Astrocyte of the spinal cord (primary cell): ENCODE measurements at regions not wholly inside any gene's neighbourhood (a gene's known extent, or its start where the extent isn't known, plus 50 kb on each side); places are given as distances from the start of the nearest gene placed in this dataset.

Experiments
- DNase-seq: peaks from one replicate; pipeline ENCODE4 v3.0.0; 2011; ENCODE audit warnings: low read depth, low spot score
- H3K4me3 ChIP-seq: 2 replicates; pipeline ENCODE4 v1.5.1; 2011; ENCODE audit warnings: low read depth, mild to moderate bottlenecking, low read length, moderate library complexity
- in situ Hi-C: cut with HindIII; loops from 2 replicates; pipeline ENCODE4 v1.10.0; 2017; ENCODE audit warnings: low sequenced_read_pairs
- TF ChIP-seq, protein P1 (sequence below): IDR thresholded peaks from 2 replicates; pipeline ENCODE4 v1.5.1; 2012; ENCODE audit warnings: low read depth, mild to moderate bottlenecking, low read length, inconsistent platforms

- TF ChIP-seq, protein P1, sequence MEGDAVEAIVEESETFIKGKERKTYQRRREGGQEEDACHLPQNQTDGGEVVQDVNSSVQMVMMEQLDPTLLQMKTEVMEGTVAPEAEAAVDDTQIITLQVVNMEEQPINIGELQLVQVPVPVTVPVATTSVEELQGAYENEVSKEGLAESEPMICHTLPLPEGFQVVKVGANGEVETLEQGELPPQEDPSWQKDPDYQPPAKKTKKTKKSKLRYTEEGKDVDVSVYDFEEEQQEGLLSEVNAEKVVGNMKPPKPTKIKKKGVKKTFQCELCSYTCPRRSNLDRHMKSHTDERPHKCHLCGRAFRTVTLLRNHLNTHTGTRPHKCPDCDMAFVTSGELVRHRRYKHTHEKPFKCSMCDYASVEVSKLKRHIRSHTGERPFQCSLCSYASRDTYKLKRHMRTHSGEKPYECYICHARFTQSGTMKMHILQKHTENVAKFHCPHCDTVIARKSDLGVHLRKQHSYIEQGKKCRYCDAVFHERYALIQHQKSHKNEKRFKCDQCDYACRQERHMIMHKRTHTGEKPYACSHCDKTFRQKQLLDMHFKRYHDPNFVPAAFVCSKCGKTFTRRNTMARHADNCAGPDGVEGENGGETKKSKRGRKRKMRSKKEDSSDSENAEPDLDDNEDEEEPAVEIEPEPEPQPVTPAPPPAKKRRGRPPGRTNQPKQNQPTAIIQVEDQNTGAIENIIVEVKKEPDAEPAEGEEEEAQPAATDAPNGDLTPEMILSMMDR: no peak
- in situ Hi-C loops: no loop called here
- no peak for DNase-seq
- no peak overlapping the region for H3K4me3 ChIP-seq
Measured at GRCh38 chr14:105793836-105794235, 267.5 kb downstream of the TMEM121 start.

DNA sequence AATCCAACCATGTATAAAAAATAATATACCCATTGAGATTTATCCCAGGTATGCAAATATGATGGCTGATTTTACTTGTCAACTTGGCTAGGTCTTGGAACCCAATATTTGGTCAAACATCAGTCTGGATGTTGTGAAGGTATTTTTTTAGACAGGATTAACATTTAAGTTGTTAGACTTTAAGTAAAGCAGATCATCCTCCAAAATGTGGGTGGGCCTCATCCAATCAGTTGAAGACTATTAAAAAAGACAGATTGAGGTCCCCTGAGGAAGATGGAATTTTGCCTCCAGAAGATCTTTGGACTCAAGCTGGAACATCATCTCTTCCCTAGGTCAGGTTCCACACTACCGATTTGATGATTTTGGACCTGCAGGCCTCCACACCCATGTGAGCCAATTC is 271.2 kb downstream of the TMEM121 start:
- TF ChIP-seq, protein P1: no peak
- no peak for DNase-seq
- in situ Hi-C loops: no loop called here
- no peak overlapping the region for H3K4me3 ChIP-seq

GRCh38 chr14:105805701-105806100 is 279.3 kb downstream of the TMEM121 start:
- TF ChIP-seq, protein P1: no peak
- in situ Hi-C loops: no loop called here
- no peak for DNase-seq
- no peak overlapping the region for H3K4me3 ChIP-seq

DNA sequence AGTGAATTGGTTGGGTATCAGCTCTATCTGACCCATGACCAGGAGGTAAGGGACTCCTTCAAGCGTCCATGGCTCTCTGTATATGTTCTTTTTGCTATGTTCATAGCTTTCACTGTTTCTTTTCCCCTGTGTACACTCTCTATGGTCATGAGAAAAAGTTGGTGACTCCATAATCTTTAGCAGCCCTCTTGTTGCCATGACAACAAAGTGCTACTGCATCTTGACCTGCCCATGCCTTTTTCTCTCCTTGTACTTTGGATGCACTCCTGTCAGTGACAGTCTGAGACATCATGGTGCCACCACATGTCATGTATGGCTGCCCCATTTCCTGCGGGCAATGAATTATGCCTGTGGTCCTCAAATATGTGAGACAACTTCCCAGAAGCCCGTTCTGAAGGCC is 280.2 kb downstream of the TMEM121 start:
- TF ChIP-seq, protein P1: no peak
- in situ Hi-C loops: no loop called here
- no peak for DNase-seq
- H3K4me3 ChIP-seq: no peak overlapping the region

DNA sequence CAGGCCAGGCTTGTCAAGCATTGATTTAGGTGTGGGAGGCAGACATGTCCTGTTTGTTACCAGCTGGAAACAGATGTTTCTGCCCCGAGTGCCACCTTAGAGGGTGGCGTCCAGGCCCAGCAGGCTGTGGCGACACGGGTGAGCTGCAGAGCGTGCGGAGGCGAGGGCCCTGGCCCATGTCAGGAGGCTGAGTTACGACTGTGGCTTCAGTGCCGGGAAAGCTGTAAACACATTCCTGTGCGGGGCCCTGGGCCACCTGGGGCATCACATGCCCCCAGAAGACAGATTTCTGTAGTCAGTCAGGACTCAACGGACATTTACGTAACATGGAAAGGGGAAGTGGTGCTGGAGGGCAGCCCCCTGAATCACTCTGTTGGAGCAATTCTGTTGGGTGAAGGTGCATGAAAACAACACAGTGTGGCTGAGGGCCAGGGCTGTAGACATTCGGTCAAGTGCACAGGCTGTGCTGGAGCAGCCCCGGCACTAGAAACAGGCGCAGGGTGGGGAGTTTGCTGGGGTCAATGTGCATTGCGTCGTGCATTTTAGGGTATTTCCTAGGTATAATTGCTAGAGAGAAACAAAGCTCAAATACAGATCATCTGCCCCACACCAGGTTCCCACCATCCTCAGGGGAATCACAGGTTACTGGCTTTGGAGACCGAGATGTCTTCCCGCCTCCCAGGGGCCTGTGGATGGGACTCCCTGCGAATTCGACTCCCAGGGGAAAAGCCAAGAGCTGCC is 291.8 kb downstream of the TMEM121 start:
- H3K4me3 ChIP-seq: no peak overlapping the region
- in situ Hi-C loops: no loop called here
- TF ChIP-seq, protein P1: no peak
- DNase-seq: no peak

DNA sequence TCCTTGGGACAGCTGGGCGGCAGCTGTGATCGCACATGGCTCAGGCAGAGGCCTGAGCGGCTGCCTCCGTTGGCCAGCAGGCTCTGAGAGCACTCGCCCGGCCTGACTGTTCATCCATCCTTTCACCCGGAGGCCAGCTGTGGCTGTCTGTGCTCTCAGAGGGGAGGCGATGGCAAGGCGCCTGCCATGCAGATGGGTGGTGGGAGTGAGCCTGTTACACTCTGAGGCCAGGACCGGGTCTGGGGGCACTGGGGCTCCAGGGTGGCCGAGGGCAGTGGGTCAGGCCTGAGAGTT is 292.3 kb downstream of the TMEM121 start:
- TF ChIP-seq, protein P1: no peak
- H3K4me3 ChIP-seq: no peak overlapping the region
- in situ Hi-C loops: no loop called here
- DNase-seq: no peak

DNA sequence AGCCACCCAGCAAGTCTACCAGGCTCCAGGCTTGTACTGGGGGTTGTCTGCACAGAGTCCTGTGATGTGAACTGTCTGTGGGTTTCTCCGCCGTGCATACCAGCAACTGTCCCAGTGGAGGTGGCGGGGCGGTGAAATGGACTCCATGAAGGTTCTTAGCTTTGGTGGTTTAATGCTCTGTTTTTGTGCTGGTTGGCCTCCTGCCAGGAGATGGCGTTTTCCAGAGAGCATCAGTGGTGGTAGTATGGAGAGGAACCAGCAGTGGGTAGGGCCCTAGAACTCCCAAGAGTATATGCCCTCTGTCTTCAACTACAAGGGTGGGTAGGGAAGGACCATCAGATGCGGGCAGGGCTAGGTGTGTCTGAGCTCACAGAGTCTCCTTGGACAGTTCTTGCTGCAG is 303.8 kb downstream of the TMEM121 start:
- no peak overlapping the region for H3K4me3 ChIP-seq
- in situ Hi-C loops: no loop called here
- TF ChIP-seq, protein P1: no peak
- no peak for DNase-seq
